ENCODE measurements at regions not wholly inside any gene's neighbourhood (a gene's known extent, or its start where the extent isn't known, plus 50 kb on each side); places are given as distances from the start of the nearest gene placed in this dataset.

DNA sequence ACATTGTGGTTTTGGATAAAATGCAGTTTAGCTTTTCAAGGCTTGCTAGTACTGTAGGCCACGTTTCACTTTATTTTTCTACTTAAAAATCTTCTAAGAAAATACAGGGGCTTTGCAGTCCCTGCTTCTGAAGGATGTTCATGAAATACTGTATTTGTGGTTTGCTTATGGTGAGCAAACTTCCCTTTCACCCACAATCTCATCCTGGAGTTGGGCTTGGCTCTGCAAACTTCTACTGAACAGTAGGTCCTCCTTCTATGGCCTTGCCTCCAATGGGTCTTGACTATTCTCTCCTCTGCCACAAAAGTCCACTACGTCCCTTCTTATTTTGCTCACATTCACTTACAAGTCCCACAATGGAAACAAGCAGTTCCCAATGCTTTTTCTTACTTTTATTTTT, 502.7 kb upstream of the KLF4 start:
- Histone ChIP-seq H3K27me3 (no peaks in the 10 kb centered on the region), H3K4me1 (no peaks in the 10 kb centered on the region), H3K4me3 (no peak overlapping the region), H3K36me3 (no peaks in the 10 kb centered on the region), H3K27ac (no peak overlapping the region), H3K9me3 (no peaks in the 10 kb centered on the region)
- DNase-seq, result no peak
- TF ChIP-seq POLR2A (IDR thresholded peaks at IDR 0.05), result no peak
- TF ChIP-seq, protein P1, sequence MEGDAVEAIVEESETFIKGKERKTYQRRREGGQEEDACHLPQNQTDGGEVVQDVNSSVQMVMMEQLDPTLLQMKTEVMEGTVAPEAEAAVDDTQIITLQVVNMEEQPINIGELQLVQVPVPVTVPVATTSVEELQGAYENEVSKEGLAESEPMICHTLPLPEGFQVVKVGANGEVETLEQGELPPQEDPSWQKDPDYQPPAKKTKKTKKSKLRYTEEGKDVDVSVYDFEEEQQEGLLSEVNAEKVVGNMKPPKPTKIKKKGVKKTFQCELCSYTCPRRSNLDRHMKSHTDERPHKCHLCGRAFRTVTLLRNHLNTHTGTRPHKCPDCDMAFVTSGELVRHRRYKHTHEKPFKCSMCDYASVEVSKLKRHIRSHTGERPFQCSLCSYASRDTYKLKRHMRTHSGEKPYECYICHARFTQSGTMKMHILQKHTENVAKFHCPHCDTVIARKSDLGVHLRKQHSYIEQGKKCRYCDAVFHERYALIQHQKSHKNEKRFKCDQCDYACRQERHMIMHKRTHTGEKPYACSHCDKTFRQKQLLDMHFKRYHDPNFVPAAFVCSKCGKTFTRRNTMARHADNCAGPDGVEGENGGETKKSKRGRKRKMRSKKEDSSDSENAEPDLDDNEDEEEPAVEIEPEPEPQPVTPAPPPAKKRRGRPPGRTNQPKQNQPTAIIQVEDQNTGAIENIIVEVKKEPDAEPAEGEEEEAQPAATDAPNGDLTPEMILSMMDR (IDR thresholded peaks at IDR 0.05), result no peak

DNA sequence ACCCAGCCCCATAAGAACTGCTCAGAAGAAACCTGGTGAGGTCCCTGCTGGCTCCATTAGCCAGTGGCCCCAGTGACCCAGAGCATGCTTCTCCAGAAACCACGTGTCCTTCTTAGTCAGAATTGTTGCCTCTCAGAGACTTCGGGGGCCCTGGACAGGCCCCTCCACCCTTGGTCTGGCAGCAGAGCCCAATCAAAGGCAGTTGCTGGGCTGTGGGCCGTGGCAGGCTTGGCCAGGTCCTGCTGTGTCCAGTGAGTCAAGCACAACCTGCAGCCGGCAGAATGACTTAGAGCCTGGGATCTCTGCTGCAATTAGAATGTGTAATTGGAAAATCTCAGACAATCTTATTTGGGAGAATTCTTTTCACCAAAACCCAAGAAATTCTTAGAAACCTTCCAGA, 502.0 kb upstream of the KLF4 start:
- TF ChIP-seq, protein P1 (IDR thresholded peaks at IDR 0.05), result no peak
- TF ChIP-seq POLR2A (IDR thresholded peaks at IDR 0.05), result no peak
- Histone ChIP-seq H3K27me3 (no peaks in the 10 kb centered on the region), H3K36me3 (no peaks in the 10 kb centered on the region), H3K27ac (no peak overlapping the region), H3K9me3 (no peaks in the 10 kb centered on the region), H3K4me3 (no peak overlapping the region), H3K4me1 (no peaks in the 10 kb centered on the region)
- no peak for DNase-seq

DNA sequence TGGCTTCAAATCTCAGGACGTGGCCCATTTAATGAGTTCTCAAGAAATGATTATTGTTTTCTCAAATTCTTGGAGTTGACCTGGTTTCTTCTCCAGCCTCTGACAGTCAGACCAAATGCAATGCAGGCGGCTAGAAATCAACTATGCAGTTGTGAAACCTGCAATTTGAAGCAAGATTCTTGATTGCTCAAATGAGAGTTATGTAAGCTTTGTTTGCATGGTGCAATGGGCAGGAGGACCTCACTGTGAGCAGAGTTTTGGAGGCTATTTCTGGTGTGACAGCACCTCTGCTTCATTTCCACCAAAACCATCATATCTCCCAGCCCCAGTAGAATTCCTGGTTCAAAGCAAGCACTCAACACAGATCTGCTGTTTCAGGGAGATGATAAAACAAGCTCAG, 500.0 kb upstream of the KLF4 start:
- Histone ChIP-seq H3K9me3 (no peaks in the 10 kb centered on the region), H3K4me3 (no peak overlapping the region), H3K4me1 (no peaks in the 10 kb centered on the region), H3K27me3 (no peaks in the 10 kb centered on the region), H3K36me3 (no peaks in the 10 kb centered on the region), H3K27ac (no peak overlapping the region)
- TF ChIP-seq, protein P1 (IDR thresholded peaks at IDR 0.05), result no peak
- no peak for TF ChIP-seq POLR2A (IDR thresholded peaks at IDR 0.05)
- no peak for DNase-seq

DNA sequence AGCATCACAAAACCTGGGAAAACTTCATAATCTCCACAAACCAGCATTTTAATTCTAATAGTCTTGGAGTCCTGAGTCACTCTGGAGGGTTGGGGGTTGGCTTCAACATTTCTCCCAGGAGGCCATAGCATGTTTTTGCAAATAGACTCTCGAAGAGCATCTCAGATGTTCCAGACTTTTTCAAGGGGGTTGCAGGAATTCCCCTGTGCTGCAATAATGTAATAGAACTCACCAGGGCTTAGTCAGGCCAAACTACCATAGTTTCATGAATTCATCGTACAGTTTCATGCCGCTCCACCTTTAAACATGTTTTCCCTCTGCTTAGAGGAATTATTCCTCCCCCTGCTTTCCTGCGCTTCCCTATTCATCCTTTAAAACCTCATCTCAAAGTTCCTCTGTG, 499.5 kb upstream of the KLF4 start:
- H3K9me3 ChIP-seq, result no peaks in the 10 kb centered on the region
- H3K4me1 ChIP-seq, result no peaks in the 10 kb centered on the region
- TF ChIP-seq POLR2A (IDR thresholded peaks at IDR 0.05), result no peak
- TF ChIP-seq, protein P1 (IDR thresholded peaks at IDR 0.05), result no peak
- no peak for DNase-seq
- no peaks in the 10 kb centered on the region for H3K36me3 ChIP-seq
- no peak overlapping the region for H3K27ac ChIP-seq
- no peak overlapping the region for H3K4me3 ChIP-seq
- H3K27me3 ChIP-seq, result no peaks in the 10 kb centered on the region

DNA sequence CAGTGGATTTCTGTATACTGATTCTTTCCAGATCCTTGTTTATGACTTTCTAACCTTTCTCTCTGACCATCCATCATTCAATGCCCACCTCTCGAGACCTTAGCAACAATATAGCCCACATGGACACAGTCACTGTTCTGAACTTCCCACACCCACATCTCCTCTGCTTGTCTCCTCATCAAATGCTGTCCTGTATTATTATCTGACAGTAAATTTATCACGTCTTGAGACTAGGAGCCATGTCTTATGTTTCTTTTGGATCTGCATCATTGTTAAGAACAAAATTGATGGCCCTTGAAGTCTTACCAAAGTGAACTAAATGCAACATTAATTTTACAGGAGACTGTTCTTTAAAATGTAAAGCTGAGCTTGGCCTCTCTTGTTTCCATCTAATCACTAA, 495.4 kb upstream of the KLF4 start:
- no peak overlapping the region for H3K4me3 ChIP-seq
- TF ChIP-seq POLR2A (IDR thresholded peaks at IDR 0.05), result no peak
- TF ChIP-seq, protein P1 (IDR thresholded peaks at IDR 0.05), result no peak

DNA sequence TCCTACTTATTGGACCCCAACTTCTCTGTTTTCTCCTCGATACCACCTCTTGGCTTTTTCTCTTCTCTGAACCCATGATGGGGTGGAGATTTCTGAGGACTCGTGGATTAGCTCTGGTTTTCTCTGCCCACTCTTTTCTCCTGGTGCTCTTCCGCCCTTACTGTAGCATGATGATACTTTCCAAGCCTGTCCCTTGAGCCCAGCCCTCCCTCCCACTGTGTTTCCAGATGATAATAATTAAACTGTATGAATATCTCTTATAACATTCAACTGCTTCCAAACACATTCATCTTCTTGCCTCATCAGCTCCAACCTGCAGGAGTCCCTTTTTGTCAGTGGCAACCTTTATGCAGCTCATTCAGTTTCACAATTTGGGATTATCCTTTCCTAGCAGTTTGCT, 494.2 kb upstream of the KLF4 start:
- Histone ChIP-seq H3K4me3 (no peak overlapping the region), H3K9me3 (no peaks in the 10 kb centered on the region), H3K27ac (no peak overlapping the region), H3K27me3 (no peaks in the 10 kb centered on the region), H3K4me1 (no peaks in the 10 kb centered on the region), H3K36me3 (no peaks in the 10 kb centered on the region)
- TF ChIP-seq POLR2A (IDR thresholded peaks at IDR 0.05), result no peak
- TF ChIP-seq, protein P1 (IDR thresholded peaks at IDR 0.05), result no peak
- DNase-seq, result no peak

More for the DNA sequence above, 495.4 kb upstream of the KLF4 start:
- H3K9me3 ChIP-seq, result no peaks in the 10 kb centered on the region
- H3K4me1 ChIP-seq, result no peaks in the 10 kb centered on the region
- H3K36me3 ChIP-seq, result no peaks in the 10 kb centered on the region
- no peaks in the 10 kb centered on the region for H3K27me3 ChIP-seq
- no peak for DNase-seq
- no peak overlapping the region for H3K27ac ChIP-seq
